Neural cell (in vitro differentiated cells): ENCODE measurements at regions not wholly inside any gene's neighbourhood (a gene's known extent, or its start where the extent isn't known, plus 50 kb on each side); places are given as distances from the start of the nearest gene placed in this dataset.

Experiments
- H2AFZ ChIP-seq: fragments of 200-600, 300-800 bp; sonication (generic), shearing (Covaris generic); 2 replicates; pipeline ENCODE4 v1.6.0; 2014; ENCODE audit warnings: low read depth, mild to moderate bottlenecking, antibody characterized with exemption, low read length, moderate library complexity
- H3F3A ChIP-seq: fragments of 200-600 bp; shearing (Covaris generic); 2 replicates; pipeline ENCODE4 v1.6.1; 2016; ENCODE audit warnings: mild to moderate bottlenecking, moderate library complexity, mixed read lengths, antibody characterized with exemption, low read length; ENCODE audit not compliant: insufficient read depth, poor library complexity, severe bottlenecking
- H3K27ac ChIP-seq: fragments of 200-600, 300-800 bp; sonication (generic), shearing (Covaris generic); 2 replicates; pipeline ENCODE4 v1.5.1; 2014; ENCODE audit warnings: mild to moderate bottlenecking, low read length, moderate library complexity
- H3K27me3 ChIP-seq: fragments of 300-800, 200-600 bp; sonication (generic), shearing (Covaris generic); 2 replicates; pipeline ENCODE4 v1.6.0; 2014; ENCODE audit warnings: mild to moderate bottlenecking, low read depth, low read length, moderate library complexity; ENCODE audit not compliant: insufficient read depth
- H3K36me3 ChIP-seq: fragments of 300-800, 200-600 bp; sonication (generic), shearing (Covaris generic); 2 replicates; pipeline ENCODE4 v1.5.1; 2014; ENCODE audit warnings: mild to moderate bottlenecking, antibody characterized with exemption, low read length, moderate library complexity; ENCODE audit not compliant: insufficient read depth
- H3K4me2 ChIP-seq: fragments of 300-800, 200-600 bp; sonication (generic), shearing (Covaris generic); 2 replicates; pipeline ENCODE4 v1.6.0; 2014; ENCODE audit warnings: mild to moderate bottlenecking, low read length
- H3K4me3 ChIP-seq: fragments of 300-800, 200-600 bp; sonication (generic), shearing (Covaris generic); 2 replicates; pipeline ENCODE4 v1.5.1; 2014; ENCODE audit warnings: mild to moderate bottlenecking, low read length, moderate library complexity
- H3K79me2 ChIP-seq: fragments of 200-600 bp; shearing (Covaris generic); replicated peaks from 2 replicates; pipeline ENCODE4 v1.6.0; 2014; ENCODE audit warnings: mild to moderate bottlenecking, low read length, moderate library complexity; ENCODE audit not compliant: insufficient read depth
- H3K9ac ChIP-seq: fragments of 300-800, 200-600 bp; sonication (generic), shearing (Covaris generic); 2 replicates; pipeline ENCODE4 v1.6.1; 2016; ENCODE audit warnings: mild to moderate bottlenecking, low read length, mixed read lengths
- H3K9me2 ChIP-seq: fragments of 200-600 bp; shearing (Covaris generic); 2 replicates; pipeline ENCODE4 v1.6.1; 2016; ENCODE audit warnings: mild to moderate bottlenecking, low read length, mixed read lengths; ENCODE audit not compliant: insufficient read depth
- H3K9me3 ChIP-seq: fragments of 200-600, 300-800 bp; sonication (generic), shearing (Covaris generic); 2 replicates; pipeline ENCODE4 v1.6.1; 2016; ENCODE audit warnings: mild to moderate bottlenecking, mixed run types, low read length, moderate library complexity, mixed read lengths
- H4K20me1 ChIP-seq: fragments of 200-600 bp; shearing (Covaris generic); 2 replicates; pipeline ENCODE4 v1.6.1; 2016; ENCODE audit warnings: mild to moderate bottlenecking, mixed run types; ENCODE audit not compliant: insufficient read depth
- CTCF ChIP-seq: fragments of 450-650 bp; IDR thresholded peaks from 2 replicates; pipeline ENCODE4 v1.5.1; 2014; ENCODE audit warnings: antibody characterized with exemption, mild to moderate bottlenecking, moderate library complexity; ENCODE audit not compliant: poor library complexity, severe bottlenecking
- EP300 ChIP-seq: fragments of 450-650 bp; conservative IDR thresholded peaks from 2 replicates; pipeline ENCODE4 v1.6.1; 2014; ENCODE audit warnings: antibody characterized with exemption, mild to moderate bottlenecking, moderate library complexity; ENCODE audit not compliant: poor library complexity, severe bottlenecking
- EZH2 ChIP-seq: fragments of 200-600, 300-800 bp; shearing (Covaris generic), sonication (generic); IDR thresholded peaks from 2 replicates; pipeline ENCODE4 v1.6.1; 2014; ENCODE audit warnings: antibody characterized with exemption, low read length, borderline replicate concordance, mild to moderate bottlenecking; ENCODE audit not compliant: insufficient read depth, poor library complexity, severe bottlenecking
- MXI1 ChIP-seq: fragments of 450-650 bp; conservative IDR thresholded peaks from 2 replicates; pipeline ENCODE4 v1.6.1; 2014; ENCODE audit warnings: antibody characterized with exemption, mild to moderate bottlenecking; ENCODE audit not compliant: poor library complexity, severe bottlenecking
- POLR2AphosphoS5 ChIP-seq: IDR thresholded peaks from 2 replicates; pipeline ENCODE4 v1.6.1; 2012
- RAD21 ChIP-seq: fragments of 450-650 bp; conservative IDR thresholded peaks from 2 replicates; pipeline ENCODE4 v1.6.1; 2014; ENCODE audit warnings: antibody characterized with exemption, mild to moderate bottlenecking, moderate library complexity
- REST ChIP-seq: IDR thresholded peaks from 2 replicates; pipeline ENCODE4 v1.6.1; 2012; ENCODE audit warnings: borderline replicate concordance
- SMC3 ChIP-seq: fragments of 450-650 bp; conservative IDR thresholded peaks from 2 replicates; pipeline ENCODE4 v1.6.1; 2014; ENCODE audit warnings: antibody characterized with exemption, mild to moderate bottlenecking, moderate library complexity; ENCODE audit not compliant: poor library complexity
- TAF1 ChIP-seq: IDR thresholded peaks from 2 replicates; pipeline ENCODE4 v1.6.1; 2012; ENCODE audit warnings: low read depth

- no peak overlapping the region for H2AFZ ChIP-seq
- H3K9me2 ChIP-seq, result no peaks in the 10 kb centered on the region
- H3K27ac ChIP-seq, result no peak overlapping the region
Observed at GRCh38 chr2:193743089-193743488, 1548.4 kb upstream of the TMEFF2 start.

DNA sequence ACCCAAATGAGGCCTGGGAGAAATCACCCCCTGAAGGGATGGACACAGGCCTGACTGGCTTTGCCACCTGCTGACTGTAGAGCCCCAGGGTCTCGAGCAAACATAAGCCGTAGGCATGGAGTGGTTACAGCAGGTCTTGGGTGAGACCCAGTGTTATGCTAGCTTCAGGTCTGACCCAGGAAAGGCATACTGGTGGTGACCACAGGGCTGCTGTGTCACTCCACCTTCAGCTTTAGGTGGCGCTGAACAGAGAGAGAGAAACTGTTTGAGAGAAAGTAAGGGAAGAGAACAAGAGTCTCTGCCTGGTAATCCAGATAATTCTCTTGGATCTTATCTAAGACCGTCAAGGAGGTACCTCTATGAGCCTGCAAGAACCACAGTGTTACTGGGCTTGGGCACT is 1544.2 kb upstream of the TMEFF2 start:
- no peak overlapping the region for H3K27ac ChIP-seq
- no peaks in the 10 kb centered on the region for H3K9me2 ChIP-seq
- H3K4me3 ChIP-seq, result no peak overlapping the region
- peaks cover 3% of the 10 kb centered on the region for H3F3A ChIP-seq
- TF ChIP-seq RAD21 (no peak), MXI1 (no peak), SMC3 (no peak), EZH2 (no peak), POLR2AphosphoS5 (no peak), REST (no peak), EP300 (no peak), CTCF (no peak), TAF1 (no peak)
- no peaks in the 10 kb centered on the region for H3K9me3 ChIP-seq
- no peaks in the 10 kb centered on the region for H3K27me3 ChIP-seq
- H3K36me3 ChIP-seq, result no peaks in the 10 kb centered on the region
- no peak overlapping the region for H2AFZ ChIP-seq
- no peak overlapping the region for H3K9ac ChIP-seq
- H4K20me1 ChIP-seq, result no peaks in the 10 kb centered on the region
- no peaks in the 10 kb centered on the region for H3K79me2 ChIP-seq
- H3K4me2 ChIP-seq, result no peak overlapping the region

More at GRCh38 chr2:193743089-193743488, 1548.4 kb upstream of the TMEFF2 start:
- no peaks in the 10 kb centered on the region for H3K36me3 ChIP-seq
- H3K9ac ChIP-seq, result no peak overlapping the region
- no peak for TF ChIP-seq SMC3
- TF ChIP-seq RAD21, result no peak
- TF ChIP-seq POLR2AphosphoS5, result peak; percentile 66
- no peak for TF ChIP-seq REST
- H4K20me1 ChIP-seq, result no peaks in the 10 kb centered on the region
- no peak overlapping the region for H3K4me2 ChIP-seq
- no peaks in the 10 kb centered on the region for H3K79me2 ChIP-seq
- H3K4me3 ChIP-seq, result no peak overlapping the region
- no peaks in the 10 kb centered on the region for H3K9me3 ChIP-seq
- H3K27me3 ChIP-seq, result no peaks in the 10 kb centered on the region
- no peaks in the 10 kb centered on the region for H3F3A ChIP-seq
